ENCODE measurements at regions not wholly inside any gene's neighbourhood (a gene's known extent, or its start where the extent isn't known, plus 50 kb on each side); places are given as distances from the start of the nearest gene placed in this dataset.

DNA sequence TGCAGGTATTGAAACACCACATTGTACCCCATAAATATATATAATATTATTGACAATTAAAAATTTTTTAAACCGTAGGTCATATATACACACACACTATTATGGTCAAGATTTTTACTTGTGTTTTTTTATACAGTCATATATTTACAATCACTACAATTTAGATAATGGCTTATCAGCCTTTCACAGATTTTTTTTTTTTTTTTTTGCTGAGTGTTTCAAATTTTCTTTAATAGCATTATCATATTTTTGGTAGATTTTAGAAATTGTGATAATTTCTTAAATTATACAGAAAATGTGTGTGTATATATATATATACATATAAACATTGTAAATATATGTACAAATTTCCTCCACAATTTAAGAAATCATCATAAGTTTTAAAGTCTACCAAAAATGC, 68.6 kb upstream of the RGS2 start:
- TF ChIP-seq, protein P1, sequence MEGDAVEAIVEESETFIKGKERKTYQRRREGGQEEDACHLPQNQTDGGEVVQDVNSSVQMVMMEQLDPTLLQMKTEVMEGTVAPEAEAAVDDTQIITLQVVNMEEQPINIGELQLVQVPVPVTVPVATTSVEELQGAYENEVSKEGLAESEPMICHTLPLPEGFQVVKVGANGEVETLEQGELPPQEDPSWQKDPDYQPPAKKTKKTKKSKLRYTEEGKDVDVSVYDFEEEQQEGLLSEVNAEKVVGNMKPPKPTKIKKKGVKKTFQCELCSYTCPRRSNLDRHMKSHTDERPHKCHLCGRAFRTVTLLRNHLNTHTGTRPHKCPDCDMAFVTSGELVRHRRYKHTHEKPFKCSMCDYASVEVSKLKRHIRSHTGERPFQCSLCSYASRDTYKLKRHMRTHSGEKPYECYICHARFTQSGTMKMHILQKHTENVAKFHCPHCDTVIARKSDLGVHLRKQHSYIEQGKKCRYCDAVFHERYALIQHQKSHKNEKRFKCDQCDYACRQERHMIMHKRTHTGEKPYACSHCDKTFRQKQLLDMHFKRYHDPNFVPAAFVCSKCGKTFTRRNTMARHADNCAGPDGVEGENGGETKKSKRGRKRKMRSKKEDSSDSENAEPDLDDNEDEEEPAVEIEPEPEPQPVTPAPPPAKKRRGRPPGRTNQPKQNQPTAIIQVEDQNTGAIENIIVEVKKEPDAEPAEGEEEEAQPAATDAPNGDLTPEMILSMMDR (conservative IDR thresholded peaks at IDR 0.05): no peak
- TF ChIP-seq ZFX (IDR thresholded peaks at IDR 0.05): no peak
